DMS114 treated with DMSO at 0.1 percent for 48 hours (cell line): ENCODE measurements at regions not wholly inside any gene's neighbourhood (a gene's known extent, or its start where the extent isn't known, plus 50 kb on each side); places are given as distances from the start of the nearest gene placed in this dataset.

Source experiments
- DNase-seq: peaks from one replicate; lab custom pipeline; 2025; ENCODE audit not compliant: unreplicated experiment; lab: John Stamatoyannopoulos, UW

- DNase-seq, result no peak
Measured at GRCh38 chr13:58594747-58595600, 963.4 kb downstream of the PCDH17 start.

- DNase-seq, result no peak
Measured at GRCh38 chr13:58597552-58597951, 966.0 kb downstream of the PCDH17 start.

GRCh38 chr13:58598241-58598640, 966.7 kb downstream of the PCDH17 start:
- DNase-seq, result no peak

DNA sequence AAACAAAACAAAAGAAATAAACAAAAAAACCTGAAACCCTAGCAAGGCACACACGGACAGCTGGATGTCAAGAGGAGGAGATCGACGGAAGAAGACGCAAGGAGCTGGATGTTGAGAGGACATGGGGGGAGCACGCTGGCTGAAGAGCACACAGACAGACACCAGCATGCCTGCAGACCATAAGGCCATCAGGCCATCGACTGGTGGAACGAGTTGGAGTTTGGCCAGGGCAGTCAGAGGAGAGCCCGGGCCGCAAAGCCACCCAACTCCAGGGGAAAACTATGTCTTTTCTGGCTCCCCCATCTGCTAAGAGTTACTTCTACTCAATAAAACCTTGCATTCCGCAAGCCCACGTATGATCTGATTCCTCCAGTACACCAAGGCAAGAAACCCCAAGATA, 979.6 kb downstream of the PCDH17 start:
- DNase-seq, result no peak

GRCh38 chr13:58617880-58618665, 986.5 kb downstream of the PCDH17 start:
- no peak for DNase-seq

GRCh38 chr13:58619396-58620113, 988.0 kb downstream of the PCDH17 start:
- no peak for DNase-seq

DNA sequence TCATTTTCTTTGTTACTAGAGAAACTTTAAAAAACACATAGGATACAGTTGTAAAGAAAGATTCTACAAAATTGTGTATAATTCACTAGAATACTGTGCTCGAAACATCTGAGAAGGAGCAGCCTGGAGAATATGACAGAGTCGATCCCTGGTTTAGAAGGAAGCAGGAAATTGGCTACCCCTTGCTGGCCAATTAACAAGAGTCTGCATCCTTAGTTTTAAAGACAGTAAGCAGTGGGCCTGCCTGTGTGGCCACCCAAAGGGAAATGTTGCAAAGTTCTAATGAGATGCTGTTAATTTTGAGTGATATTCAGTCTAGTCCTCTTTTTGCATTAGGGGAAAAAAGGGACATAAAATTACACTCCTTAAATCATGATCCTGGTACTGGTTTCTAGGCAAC, 988.6 kb downstream of the PCDH17 start:
- no peak for DNase-seq

- DNase-seq, result no peak
Measured at GRCh38 chr13:58625703-58626389, 994.3 kb downstream of the PCDH17 start.

GRCh38 chr13:58630794-58631193, 999.2 kb downstream of the PCDH17 start:
- no peak for DNase-seq

GRCh38 chr13:58633226-58633625, 1001.7 kb downstream of the PCDH17 start:
- DNase-seq, result no peak

DNA sequence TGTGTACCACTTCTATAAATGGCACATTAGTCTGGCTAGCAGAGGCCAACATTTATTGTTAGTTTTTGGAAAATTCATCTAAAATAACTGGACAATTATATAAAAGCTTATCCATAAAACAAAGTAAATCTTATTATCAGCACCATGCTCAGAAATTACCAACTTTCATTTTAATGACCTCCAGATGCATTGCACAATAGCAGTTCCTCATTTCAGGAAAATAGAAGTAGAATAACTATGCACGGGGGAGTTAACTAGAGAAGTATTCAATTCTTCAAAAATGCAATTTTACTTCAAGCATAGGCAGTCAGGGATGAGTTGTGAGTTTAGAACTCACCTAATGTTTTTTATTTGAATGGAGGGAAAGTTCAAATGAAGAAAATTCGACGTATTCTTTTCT, 1023.5 kb downstream of the PCDH17 start:
- no peak for DNase-seq

- no peak for DNase-seq
Measured at GRCh38 chr13:58660826-58661225, 1029.3 kb downstream of the PCDH17 start.

- DNase-seq, result no peak
Measured at GRCh38 chr13:58666331-58666730, 1034.8 kb downstream of the PCDH17 start.

DNA sequence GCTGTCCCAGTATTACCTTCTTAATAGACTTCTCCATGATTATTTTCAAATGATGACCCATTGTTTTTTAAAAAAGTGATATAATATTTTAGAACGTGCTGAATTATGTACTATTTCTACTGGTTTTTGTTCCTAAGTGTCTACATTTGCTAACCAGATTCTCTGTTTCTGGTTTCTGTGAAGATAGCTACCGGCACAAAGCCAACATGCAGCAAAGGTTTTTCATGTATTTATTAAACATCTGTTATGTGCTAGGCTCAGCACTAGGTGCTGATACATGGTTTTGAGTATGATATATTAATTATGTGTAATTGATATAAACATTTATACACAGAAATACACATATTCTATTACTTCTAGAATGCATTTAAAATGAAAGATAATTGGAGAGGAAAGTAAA, 1035.6 kb downstream of the PCDH17 start:
- no peak for DNase-seq

DNA sequence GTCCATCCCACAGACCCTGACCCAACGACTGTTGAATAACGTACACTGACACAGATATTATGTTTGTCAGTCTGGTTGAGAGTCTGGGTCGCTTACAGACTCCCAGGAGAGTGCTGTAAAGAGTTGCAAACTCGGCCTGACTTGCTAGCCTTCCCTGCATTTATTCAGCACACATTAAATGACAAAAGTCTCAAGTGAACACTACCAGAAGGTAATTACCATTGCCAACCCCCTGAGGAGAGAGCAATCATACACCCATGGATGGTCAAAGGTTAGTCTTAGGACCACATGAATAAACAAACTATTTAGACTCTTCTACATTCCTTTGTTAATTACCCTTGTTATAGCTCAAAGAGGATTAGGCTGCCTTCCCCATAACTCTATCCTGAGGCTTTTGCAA, 1048.6 kb downstream of the PCDH17 start:
- no peak for DNase-seq

- DNase-seq, result no peak
Measured at GRCh38 chr13:58682616-58683015, 1051.1 kb downstream of the PCDH17 start.

DNA sequence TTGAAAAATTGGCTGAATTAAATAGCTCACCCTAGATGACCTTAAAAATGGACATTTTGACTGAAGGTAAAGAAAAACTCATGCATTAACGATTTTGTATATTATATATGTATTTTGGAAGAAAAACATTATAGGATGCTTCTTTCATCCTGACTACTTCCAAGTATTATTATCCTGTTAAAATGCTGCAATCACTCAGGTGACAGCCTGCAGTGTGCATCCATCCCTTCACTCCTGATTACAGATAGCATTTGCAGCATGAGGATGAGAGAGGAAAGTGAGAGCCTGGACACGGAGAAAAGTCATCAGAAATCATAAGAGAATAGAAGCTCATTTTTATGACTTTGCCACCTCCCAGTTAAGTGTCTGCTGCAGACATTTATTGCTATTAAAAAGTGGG, 1055.6 kb downstream of the PCDH17 start:
- DNase-seq, result no peak

GRCh38 chr13:58698531-58698930, 1067.0 kb downstream of the PCDH17 start:
- DNase-seq, result no peak

GRCh38 chr13:58704953-58705352, 1073.4 kb downstream of the PCDH17 start:
- DNase-seq, result no peak

DNA sequence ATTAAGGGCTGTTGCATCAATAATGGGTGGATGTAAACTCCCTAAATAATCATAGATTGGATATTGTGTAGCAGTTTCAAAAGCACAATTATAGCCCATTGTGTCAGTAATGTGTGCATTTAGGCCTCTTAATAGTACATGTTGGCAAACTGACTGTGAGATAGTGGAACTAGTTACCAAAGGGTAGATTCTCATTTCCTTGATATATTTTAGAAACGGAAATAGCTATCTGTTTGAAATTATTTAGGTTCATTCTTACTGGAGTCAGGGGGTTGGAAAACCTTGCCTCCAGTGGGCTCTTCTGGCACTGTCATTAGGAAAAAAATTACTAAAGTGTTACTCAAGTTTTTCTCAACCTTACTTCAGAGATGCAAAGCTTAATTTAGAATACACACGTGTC, 1074.9 kb downstream of the PCDH17 start:
- DNase-seq, result no peak

GRCh38 chr13:58712191-58712590, 1080.6 kb downstream of the PCDH17 start:
- no peak for DNase-seq
